TTC549 (cell line): ENCODE measurements at regions not wholly inside any gene's neighbourhood (a gene's known extent, or its start where the extent isn't known, plus 50 kb on each side); places are given as distances from the start of the nearest gene placed in this dataset.
"Not testable (repeated sequence)": the region's sequence is repeated elsewhere in the genome, so short reads cannot be mapped to it uniquely, and the experiment has no call there.

Experiments
- FAIRE-seq: peaks from 2 replicates; lab custom pipeline; 2012; peaks lifted over from hg19 to GRCh38; lab: Jason Lieb, UNC

- no peak for FAIRE-seq
Observed at GRCh38 chr13:86858216-86858615, 813.0 kb upstream of the SLITRK5 start.

GRCh38 chr13:86862137-86862536 is 809.0 kb upstream of the SLITRK5 start:
- FAIRE-seq, result no peak

- FAIRE-seq, result no peak
Observed at GRCh38 chr13:86864376-86864775, 806.8 kb upstream of the SLITRK5 start.

- FAIRE-seq, result peak; percentile 85
Observed at GRCh38 chr13:86870444-86870843, 800.7 kb upstream of the SLITRK5 start.

- FAIRE-seq, result no peak
Observed at GRCh38 chr13:86877441-86877840, 793.7 kb upstream of the SLITRK5 start.

GRCh38 chr13:86878781-86879180 is 792.4 kb upstream of the SLITRK5 start:
- no peak for FAIRE-seq

- no peak for FAIRE-seq
Observed at GRCh38 chr13:86881390-86881789, 789.8 kb upstream of the SLITRK5 start.

GRCh38 chr13:86882107-86882506 is 789.1 kb upstream of the SLITRK5 start:
- no peak for FAIRE-seq

- FAIRE-seq, result no peak
Observed at GRCh38 chr13:86882835-86883234, 788.3 kb upstream of the SLITRK5 start.

- no peak for FAIRE-seq
Observed at GRCh38 chr13:86892330-86892729, 778.8 kb upstream of the SLITRK5 start.

- FAIRE-seq, result no peak
Observed at GRCh38 chr13:86900906-86901305, 770.3 kb upstream of the SLITRK5 start.

- no peak for FAIRE-seq
Observed at GRCh38 chr13:86906127-86906874, 764.9 kb upstream of the SLITRK5 start.

- FAIRE-seq, result no peak
Observed at GRCh38 chr13:86907156-86907555, 764.0 kb upstream of the SLITRK5 start.

GRCh38 chr13:86909318-86909717 is 761.9 kb upstream of the SLITRK5 start:
- FAIRE-seq, result no peak

- no peak for FAIRE-seq
Observed at GRCh38 chr13:86914757-86915156, 756.4 kb upstream of the SLITRK5 start.

GRCh38 chr13:86917438-86917837 is 753.7 kb upstream of the SLITRK5 start:
- not testable (repeated sequence) for FAIRE-seq

- FAIRE-seq, result no peak
Observed at GRCh38 chr13:86918682-86919081, 752.5 kb upstream of the SLITRK5 start.

GRCh38 chr13:86920961-86921360 is 750.2 kb upstream of the SLITRK5 start:
- no peak for FAIRE-seq

- no peak for FAIRE-seq
Observed at GRCh38 chr13:86922936-86923335, 748.2 kb upstream of the SLITRK5 start.

GRCh38 chr13:86926916-86927315 is 744.3 kb upstream of the SLITRK5 start:
- FAIRE-seq, result not testable (repeated sequence)

- FAIRE-seq, result no peak
Observed at GRCh38 chr13:86932776-86933334, 738.3 kb upstream of the SLITRK5 start.

- no peak for FAIRE-seq
Observed at GRCh38 chr13:86933676-86934075, 737.5 kb upstream of the SLITRK5 start.

GRCh38 chr13:86937316-86937715 is 733.9 kb upstream of the SLITRK5 start:
- no peak for FAIRE-seq

- no peak for FAIRE-seq
Observed at GRCh38 chr13:86945584-86945983, 725.6 kb upstream of the SLITRK5 start.
